ENCODE measurements at regions not wholly inside any gene's neighbourhood (a gene's known extent, or its start where the extent isn't known, plus 50 kb on each side); places are given as distances from the start of the nearest gene placed in this dataset.

DNA sequence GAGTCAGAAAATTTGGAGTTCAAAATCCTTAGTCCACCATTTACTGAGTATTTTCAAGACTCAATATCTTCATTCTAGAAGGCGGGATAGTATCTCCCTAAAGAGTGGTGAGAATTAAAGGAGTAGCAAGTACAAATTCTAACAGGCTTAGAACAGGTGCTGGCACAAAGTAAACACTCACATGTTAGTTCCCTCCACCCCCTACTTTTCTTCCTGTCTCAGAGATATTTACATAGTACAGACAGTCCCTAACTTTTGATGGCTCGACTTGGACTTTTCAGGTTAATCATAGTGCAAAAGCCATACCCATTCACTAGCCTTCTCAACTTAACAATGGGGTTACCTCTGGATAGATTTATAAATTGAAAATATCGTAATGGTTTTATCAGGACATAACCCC is 476.2 kb upstream of the RASGRP1 start:
- H3K4me3 ChIP-seq (ENCODE audit: low read depth, low read length): no peak overlapping the region

DNA sequence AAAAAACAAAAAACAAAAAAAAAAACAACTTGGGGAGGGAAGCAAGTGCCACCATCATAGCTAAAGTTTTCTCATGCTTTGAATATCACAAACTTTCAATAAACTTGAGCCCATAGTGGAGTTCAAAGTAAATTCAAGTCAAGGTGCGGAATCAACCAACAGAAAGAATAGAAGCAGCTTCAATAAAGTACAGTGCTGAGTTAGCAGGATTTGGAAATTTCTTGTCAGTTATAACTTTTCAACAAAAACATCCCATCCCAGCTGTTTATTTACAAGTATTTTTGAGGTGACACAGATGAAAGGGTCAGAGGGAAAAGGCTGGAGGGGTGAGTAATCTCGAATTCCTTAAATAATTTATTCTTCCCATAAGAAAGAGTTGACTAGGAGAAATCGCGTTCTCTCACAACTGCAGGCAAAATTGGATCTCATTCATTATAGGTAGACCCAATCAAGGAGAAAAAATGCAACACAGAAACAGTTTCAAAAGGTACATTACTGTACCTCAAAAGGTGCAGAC is 477.4 kb upstream of the RASGRP1 start:
- H3K4me3 ChIP-seq (ENCODE audit: low read depth, low read length): no peak overlapping the region
- TF ChIP-seq, protein P1, sequence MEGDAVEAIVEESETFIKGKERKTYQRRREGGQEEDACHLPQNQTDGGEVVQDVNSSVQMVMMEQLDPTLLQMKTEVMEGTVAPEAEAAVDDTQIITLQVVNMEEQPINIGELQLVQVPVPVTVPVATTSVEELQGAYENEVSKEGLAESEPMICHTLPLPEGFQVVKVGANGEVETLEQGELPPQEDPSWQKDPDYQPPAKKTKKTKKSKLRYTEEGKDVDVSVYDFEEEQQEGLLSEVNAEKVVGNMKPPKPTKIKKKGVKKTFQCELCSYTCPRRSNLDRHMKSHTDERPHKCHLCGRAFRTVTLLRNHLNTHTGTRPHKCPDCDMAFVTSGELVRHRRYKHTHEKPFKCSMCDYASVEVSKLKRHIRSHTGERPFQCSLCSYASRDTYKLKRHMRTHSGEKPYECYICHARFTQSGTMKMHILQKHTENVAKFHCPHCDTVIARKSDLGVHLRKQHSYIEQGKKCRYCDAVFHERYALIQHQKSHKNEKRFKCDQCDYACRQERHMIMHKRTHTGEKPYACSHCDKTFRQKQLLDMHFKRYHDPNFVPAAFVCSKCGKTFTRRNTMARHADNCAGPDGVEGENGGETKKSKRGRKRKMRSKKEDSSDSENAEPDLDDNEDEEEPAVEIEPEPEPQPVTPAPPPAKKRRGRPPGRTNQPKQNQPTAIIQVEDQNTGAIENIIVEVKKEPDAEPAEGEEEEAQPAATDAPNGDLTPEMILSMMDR (IDR thresholded peaks at IDR 0.05; ENCODE audit: borderline replicate concordance, insufficient read depth, low read depth, low read length): no peak

More for the DNA sequence above, 476.2 kb upstream of the RASGRP1 start:
- TF ChIP-seq, protein P1 (IDR thresholded peaks at IDR 0.05; ENCODE audit: borderline replicate concordance, insufficient read depth, low read depth, low read length): no peak

DNA sequence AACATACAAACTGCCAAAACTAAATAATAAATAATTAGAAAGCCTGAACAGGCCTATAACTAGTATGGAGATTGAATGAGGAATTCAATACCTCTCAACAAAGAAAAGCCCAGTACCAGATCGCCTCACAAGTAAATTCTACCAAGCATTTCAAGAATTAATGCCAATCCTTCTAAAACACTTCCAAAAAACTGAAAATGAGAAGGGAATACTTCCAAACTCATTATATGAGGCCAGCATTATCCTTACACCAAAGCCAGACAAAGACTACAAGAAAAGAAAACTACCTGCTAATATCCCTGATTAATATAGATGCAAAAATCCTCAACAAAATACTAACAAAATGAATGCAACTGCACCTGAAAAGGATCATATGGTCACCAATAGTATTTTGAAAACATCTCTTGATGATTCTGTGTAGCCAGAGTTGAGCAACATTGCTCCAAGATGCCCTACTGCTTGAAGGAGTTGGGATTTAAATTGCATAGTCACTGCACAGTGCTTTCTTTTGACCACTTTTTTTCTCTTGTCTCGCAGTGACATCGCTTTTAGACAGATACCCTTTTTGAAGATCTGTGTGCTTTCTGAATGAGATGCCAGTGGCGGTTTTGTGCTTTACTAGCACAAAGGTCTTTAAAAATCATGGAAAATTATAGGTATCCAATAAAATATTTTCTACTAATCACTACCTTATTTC is 487.2 kb upstream of the RASGRP1 start:
- TF ChIP-seq, protein P1 (IDR thresholded peaks at IDR 0.05; ENCODE audit: borderline replicate concordance, insufficient read depth, low read depth, low read length): no peak
- H3K4me3 ChIP-seq (ENCODE audit: low read depth, low read length): no peak overlapping the region

DNA sequence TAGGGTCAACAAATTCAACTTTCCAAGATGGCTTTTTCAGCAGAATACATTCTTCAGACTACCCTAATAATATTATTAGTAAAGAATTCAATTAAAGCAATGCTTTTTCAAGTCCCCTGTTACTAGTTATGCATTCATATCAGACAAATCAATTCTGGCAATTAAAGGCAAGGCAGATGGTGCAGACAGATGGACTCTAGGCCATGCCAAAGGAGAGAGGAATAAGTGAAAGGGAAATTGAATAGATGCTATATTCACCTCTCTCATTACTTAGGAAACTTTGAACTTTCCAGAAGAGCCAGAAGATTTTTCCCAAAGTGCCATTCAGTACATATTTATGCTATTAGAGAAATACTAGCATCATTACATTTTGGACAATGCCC is 487.7 kb upstream of the RASGRP1 start:
- H3K4me3 ChIP-seq (ENCODE audit: low read depth, low read length): no peak overlapping the region

DNA sequence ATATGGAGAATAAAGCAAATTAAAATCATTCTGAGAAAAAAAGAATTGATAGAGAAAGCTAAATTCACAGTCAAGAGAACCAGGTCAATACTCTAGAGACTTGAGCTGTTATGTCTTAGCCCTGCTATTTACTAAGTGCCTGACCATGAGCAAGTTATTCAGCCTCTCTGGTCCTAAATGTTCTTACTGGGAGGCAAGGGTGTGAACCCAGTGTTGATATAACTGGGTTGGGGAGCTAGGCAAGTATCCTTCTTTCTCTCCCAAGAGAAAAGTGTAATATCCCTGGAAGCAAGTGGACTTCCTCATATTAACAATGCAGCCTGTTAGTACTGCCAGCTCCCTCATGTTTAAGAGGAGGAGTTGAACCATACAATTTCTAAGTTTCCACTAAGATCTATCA is 488.9 kb upstream of the RASGRP1 start:
- H3K4me3 ChIP-seq (ENCODE audit: low read depth, low read length): no peak overlapping the region
- TF ChIP-seq, protein P1 (IDR thresholded peaks at IDR 0.05; ENCODE audit: borderline replicate concordance, insufficient read depth, low read depth, low read length): no peak

More for the DNA sequence above, 487.7 kb upstream of the RASGRP1 start:
- TF ChIP-seq, protein P1 (IDR thresholded peaks at IDR 0.05; ENCODE audit: borderline replicate concordance, insufficient read depth, low read depth, low read length): no peak

DNA sequence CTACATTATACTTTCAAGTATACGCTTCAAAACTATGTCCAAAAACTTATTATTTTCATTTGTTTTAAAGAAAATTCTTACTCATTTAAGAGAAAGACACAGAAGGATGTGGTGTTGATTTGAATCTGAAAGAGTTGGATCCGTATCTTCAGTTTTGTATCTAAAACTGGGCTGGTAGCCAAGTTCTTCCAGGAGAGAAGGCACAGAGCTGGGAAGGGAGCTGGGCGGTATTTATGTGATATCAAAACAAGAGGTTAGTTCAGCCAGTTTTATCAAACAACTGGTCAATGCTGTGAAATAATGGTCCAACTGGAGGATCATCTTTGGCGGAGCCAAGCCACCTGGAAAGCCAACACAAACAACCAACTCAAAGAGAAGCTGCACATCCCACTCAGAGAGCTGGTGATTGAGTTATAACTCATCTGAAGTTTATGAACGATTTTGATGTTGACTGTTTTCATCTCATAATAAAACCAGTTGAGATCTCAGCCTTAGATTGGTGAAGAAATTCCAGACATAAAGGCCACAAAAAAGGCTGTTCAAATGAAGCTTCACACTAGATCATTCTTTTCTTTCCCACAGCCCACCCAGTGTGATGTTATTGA is 489.6 kb upstream of the RASGRP1 start:
- no peak overlapping the region for H3K4me3 ChIP-seq (ENCODE audit: low read depth, low read length)
- TF ChIP-seq, protein P1 (IDR thresholded peaks at IDR 0.05; ENCODE audit: borderline replicate concordance, insufficient read depth, low read depth, low read length): no peak

DNA sequence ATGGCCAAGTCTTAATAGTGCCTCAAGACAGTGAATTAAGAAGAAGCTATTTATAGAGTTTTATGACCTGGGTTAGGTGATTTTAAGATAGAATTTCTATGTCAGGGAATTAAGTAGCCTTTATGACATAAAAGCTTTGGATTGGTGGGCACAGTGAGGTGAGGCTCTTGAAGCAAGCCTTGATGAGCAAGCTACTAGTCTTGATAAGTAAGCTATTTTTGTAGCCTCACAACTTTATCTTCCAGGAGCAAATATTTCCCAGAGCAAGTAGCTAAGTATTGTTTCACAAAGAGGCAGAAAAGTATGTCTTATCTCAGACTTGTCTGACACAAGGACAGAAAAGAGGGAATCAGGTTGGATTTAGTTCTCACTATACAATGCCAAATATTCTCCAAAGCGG is 491.7 kb upstream of the RASGRP1 start:
- TF ChIP-seq, protein P1 (IDR thresholded peaks at IDR 0.05; ENCODE audit: borderline replicate concordance, insufficient read depth, low read depth, low read length): no peak
- H3K4me3 ChIP-seq (ENCODE audit: low read depth, low read length): no peak overlapping the region

All from GM12875 (cell line).